ENCODE measurements at regions not wholly inside any gene's neighbourhood (a gene's known extent, or its start where the extent isn't known, plus 50 kb on each side); places are given as distances from the start of the nearest gene placed in this dataset.

DNA sequence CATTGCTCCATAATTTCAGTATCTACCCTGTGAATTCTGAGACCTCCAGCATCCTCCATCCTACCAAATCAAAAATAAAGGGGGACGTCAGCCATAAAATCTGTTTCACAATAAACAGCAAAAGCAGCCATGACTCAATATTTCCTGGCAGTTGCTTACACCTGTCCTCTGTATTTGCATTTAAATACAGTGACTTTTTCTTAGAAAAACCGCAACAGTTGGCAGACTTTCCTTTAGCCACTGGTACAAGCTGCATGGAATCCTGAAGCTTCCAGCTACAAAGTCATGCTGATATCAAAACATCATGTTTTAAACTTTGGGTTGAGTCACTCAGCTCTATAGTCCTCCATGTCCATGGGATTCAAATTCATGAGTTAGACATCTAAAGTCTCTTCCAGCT is 278.0 kb upstream of the KAZN start:
- Mint-ChIP-seq H3K4me3 (no peak overlapping the region), H3K4me1 (no peaks in the 10 kb centered on the region), H3K27ac (ENCODE audit: unreplicated experiment) (no peak overlapping the region), H3K9me3 (peaks cover 3% of the 10 kb centered on the region), H3K27me3 (ENCODE audit: low read depth) (peaks cover 21% of the 10 kb centered on the region), H3K36me3 (ENCODE audit: low read depth) (no peaks in the 10 kb centered on the region)
- TF ChIP-seq, protein P1, sequence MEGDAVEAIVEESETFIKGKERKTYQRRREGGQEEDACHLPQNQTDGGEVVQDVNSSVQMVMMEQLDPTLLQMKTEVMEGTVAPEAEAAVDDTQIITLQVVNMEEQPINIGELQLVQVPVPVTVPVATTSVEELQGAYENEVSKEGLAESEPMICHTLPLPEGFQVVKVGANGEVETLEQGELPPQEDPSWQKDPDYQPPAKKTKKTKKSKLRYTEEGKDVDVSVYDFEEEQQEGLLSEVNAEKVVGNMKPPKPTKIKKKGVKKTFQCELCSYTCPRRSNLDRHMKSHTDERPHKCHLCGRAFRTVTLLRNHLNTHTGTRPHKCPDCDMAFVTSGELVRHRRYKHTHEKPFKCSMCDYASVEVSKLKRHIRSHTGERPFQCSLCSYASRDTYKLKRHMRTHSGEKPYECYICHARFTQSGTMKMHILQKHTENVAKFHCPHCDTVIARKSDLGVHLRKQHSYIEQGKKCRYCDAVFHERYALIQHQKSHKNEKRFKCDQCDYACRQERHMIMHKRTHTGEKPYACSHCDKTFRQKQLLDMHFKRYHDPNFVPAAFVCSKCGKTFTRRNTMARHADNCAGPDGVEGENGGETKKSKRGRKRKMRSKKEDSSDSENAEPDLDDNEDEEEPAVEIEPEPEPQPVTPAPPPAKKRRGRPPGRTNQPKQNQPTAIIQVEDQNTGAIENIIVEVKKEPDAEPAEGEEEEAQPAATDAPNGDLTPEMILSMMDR (conservative IDR thresholded peaks at IDR 0.05), result no peak
- no peak for DNase-seq (ENCODE audit: low read depth, low spot score)

DNA sequence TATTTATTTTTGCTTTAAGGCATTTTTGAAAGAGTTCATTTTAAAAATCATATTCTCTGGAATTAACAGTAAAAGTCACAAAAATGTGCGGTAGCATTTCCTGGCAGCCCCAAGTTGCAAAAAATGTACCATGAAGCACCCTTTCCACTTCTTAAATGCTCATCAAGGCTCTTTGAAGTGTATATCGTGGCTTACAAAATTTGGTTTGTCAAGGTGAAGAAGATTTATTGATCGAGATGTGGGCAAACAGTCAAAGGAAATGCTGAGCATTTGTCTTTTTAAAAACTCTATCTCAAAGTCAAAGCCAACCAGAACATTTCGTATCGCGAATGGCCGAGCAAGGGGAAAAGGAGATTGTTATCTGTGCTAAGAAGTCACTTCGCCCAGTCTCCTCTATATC is 277.5 kb upstream of the KAZN start:
- no peak for DNase-seq (ENCODE audit: low read depth, low spot score)
- H3K27ac Mint-ChIP-seq (ENCODE audit: unreplicated experiment), result no peak overlapping the region
- H3K4me3 Mint-ChIP-seq, result no peak overlapping the region
- no peaks in the 10 kb centered on the region for H3K4me1 Mint-ChIP-seq
- no peaks in the 10 kb centered on the region for H3K36me3 Mint-ChIP-seq (ENCODE audit: low read depth)
- H3K27me3 Mint-ChIP-seq (ENCODE audit: low read depth), result peaks cover 21% of the 10 kb centered on the region
- TF ChIP-seq, protein P1 (conservative IDR thresholded peaks at IDR 0.05), result no peak
- H3K9me3 Mint-ChIP-seq, result peaks cover 3% of the 10 kb centered on the region

DNA sequence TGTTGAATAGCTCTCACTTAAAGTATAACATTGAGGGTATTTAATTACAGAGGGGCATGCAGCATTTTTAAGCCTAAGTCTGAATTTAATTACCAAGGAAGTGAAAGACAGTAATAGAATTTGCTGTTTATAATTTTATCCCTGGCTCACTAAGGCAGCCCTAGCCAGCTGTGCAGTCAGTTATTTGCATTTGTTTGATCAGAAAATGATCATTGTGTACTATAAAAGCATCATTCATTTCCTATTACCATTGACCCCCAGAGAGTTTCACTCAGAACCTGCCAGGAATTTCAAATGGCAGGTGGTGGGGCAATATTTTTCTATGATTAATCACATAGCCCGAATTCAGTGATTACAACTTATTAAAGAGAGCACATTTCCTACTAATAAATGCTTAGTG is 277.1 kb upstream of the KAZN start:
- Mint-ChIP-seq H3K9me3 (peaks cover 3% of the 10 kb centered on the region), H3K27me3 (ENCODE audit: low read depth) (peaks cover 23% of the 10 kb centered on the region), H3K27ac (ENCODE audit: unreplicated experiment) (no peak overlapping the region), H3K36me3 (ENCODE audit: low read depth) (no peaks in the 10 kb centered on the region), H3K4me3 (no peak overlapping the region), H3K4me1 (no peaks in the 10 kb centered on the region)
- TF ChIP-seq, protein P1 (conservative IDR thresholded peaks at IDR 0.05), result no peak
- no peak for DNase-seq (ENCODE audit: low read depth, low spot score)

DNA sequence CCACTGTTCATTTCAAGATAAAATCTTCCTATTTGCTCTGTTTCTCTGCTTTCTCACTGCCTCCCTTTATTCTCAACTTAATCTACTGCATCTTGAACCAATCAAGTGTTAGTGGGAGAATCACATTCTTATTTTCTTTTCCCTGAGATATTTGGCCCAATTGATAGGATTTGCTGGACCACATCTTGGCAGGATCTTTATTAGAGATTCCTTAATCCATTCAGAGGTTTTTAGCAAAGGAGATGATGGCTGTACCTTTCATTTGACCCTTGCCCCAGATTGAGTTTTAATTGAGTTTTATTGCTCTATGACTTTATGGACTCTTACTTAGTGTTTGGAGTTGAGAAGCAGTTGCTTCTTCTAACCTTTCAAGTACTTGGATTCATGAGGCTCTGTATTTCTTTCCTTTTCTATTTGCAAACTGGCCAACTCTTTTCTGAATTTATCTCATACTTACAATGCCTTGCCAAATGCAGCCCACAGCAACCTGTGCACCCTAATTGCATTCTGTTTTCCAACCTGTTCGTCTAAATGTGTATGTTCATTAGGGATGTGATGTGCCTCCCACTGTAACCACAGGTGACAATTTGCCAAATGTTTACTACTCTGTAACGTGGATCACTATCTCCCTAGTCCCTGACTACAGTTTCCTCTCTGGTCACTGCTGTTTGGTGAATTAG is 274.8 kb upstream of the KAZN start:
- no peak overlapping the region for H3K4me3 Mint-ChIP-seq
- no peaks in the 10 kb centered on the region for H3K36me3 Mint-ChIP-seq (ENCODE audit: low read depth)
- H3K27me3 Mint-ChIP-seq (ENCODE audit: low read depth), result peaks cover 21% of the 10 kb centered on the region
- no peaks in the 10 kb centered on the region for H3K4me1 Mint-ChIP-seq
- H3K27ac Mint-ChIP-seq (ENCODE audit: unreplicated experiment), result no peak overlapping the region
- TF ChIP-seq, protein P1 (conservative IDR thresholded peaks at IDR 0.05), result no peak
- no peak for DNase-seq (ENCODE audit: low read depth, low spot score)
- H3K9me3 Mint-ChIP-seq, result peaks cover 6% of the 10 kb centered on the region

DNA sequence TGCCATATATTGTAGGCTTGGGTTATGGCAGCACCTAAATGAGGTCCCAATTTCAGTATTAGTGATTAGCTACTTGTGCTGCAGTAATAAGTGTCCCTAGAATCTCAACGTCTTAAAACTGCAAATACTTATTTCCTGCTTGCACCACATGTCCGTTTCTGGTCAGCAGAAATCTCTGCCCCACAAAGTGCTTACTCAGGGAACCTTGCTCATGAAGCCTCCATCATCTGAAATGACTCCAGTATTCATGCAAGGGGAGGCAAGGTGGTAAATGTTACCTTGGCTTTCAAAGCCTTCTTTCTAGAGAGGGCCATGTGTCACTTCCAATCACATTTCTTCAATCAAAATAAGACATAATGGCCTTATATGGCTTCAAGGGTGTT is 274.2 kb upstream of the KAZN start:
- H3K27ac Mint-ChIP-seq (ENCODE audit: unreplicated experiment), result no peak overlapping the region
- DNase-seq (ENCODE audit: low read depth, low spot score), result no peak
- H3K4me3 Mint-ChIP-seq, result no peak overlapping the region
- no peaks in the 10 kb centered on the region for H3K4me1 Mint-ChIP-seq
- TF ChIP-seq, protein P1 (conservative IDR thresholded peaks at IDR 0.05), result no peak
- peaks cover 21% of the 10 kb centered on the region for H3K27me3 Mint-ChIP-seq (ENCODE audit: low read depth)
- H3K9me3 Mint-ChIP-seq, result peaks cover 6% of the 10 kb centered on the region
- H3K36me3 Mint-ChIP-seq (ENCODE audit: low read depth), result no peaks in the 10 kb centered on the region
